GM21360 (cell line): ENCODE measurements at regions not wholly inside any gene's neighbourhood (a gene's known extent, or its start where the extent isn't known, plus 50 kb on each side); places are given as distances from the start of the nearest gene placed in this dataset.
"Not testable (repeated sequence)": the region's sequence is repeated elsewhere in the genome, so short reads cannot be mapped to it uniquely, and the experiment has no call there.

Experiments used
- ATAC-seq: cut with Tn5 transposase; IDR thresholded peaks from one replicate; pipeline ENCODE4 v1.9.1; 2021; ENCODE audit warnings: mild to moderate bottlenecking, moderate library complexity; ENCODE audit not compliant: unreplicated experiment

DNA sequence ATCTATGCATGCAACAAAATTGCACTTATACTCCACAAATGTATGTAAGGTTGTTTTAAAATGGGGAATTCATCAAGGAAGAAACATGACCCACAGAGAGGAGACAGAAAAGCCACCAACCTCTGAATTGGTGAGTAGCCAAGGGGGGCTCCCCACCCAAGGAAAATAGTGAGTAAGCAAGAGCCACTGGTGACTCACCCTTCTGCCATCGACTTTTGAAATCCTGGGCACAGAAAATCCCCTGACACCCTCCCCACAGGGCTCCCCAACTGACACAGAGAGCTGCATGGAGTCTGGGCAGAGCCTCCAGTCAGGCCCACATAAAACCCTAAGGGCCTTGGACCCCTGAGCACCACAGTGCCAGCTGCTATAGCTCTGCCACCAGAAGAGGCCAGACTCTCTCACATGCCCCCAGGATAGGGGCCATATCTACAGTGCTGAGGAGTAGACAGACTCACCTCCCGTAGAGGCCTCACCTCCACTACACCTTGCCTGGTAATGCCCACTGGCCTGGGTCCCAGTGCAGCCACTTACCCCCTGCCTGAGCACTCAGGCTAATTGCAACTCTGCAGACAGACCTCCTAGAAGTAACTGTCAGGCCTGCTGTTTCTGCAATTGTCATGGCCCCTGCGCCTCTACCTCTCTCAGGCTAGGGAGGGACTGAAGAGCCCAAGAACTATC is 244.7 kb upstream of the WSB1 start:
- no peak for ATAC-seq

DNA sequence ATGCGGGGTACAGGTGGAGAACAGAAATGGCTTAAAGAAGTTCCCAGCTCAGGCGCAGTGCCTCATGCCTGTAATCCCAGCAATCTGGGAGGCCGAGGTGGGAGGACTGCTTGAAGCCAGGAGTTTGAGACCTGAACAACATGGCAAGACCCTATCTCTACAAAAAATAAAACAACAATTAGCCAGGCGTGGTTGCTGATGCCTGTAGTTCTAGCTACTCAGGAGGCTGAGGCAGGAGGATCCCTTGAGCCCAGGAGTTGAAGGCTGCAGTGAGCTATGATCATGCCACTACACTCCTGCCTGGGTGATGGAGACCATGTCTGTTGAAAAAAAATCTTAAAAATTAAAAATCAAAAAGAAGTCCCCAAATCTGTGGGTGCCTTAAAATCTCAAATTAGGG is 228.3 kb upstream of the WSB1 start:
- no peak for ATAC-seq

DNA sequence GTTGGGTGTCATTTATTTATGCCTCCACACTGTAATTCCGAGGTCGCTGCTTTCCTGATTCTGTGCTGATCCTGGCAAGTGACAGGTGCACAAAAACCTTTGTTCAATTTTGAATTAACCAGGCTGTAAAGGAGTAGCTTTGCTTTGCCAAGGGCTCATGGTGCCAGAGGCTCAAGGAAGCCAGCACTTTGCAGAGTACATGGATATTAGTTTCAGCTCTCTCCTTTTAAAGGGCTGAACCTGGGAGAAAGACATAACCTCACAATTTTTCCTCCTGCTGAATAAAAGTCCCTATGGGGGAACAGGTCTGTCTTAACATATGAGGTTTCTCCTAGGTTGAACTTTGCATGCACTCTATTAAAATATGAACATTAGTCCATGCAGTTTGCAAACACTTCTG is 227.6 kb upstream of the WSB1 start:
- no peak for ATAC-seq

DNA sequence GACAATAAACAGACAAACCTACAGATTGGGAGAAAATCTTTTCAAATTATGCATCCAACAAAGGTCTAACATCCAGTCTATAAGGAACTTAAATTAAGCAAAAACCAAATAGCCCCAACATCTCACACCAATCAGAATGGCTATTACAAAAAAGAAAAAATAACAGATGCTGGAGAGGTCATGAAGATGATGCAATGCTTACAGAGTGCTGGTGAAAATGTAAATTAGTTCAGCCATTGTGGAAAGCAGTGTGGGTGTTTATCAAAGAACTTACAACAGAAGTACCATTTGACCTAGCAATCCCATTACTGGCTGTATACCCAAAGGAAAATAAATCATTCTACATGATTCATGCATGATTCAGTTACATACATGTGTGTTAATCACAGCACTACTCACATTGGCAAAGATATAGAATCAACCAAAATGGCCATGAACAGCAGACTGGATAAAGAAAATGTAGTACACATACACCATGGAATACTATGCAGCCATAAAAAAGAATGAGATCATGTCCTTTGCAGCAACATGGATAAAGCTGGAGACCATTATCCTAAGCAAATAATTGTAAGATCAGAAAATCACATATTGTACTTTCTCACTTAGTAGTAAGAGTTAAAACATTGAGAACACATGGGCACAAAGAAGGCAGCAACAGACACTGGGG is 223.9 kb upstream of the WSB1 start:
- ATAC-seq, result no peak

DNA sequence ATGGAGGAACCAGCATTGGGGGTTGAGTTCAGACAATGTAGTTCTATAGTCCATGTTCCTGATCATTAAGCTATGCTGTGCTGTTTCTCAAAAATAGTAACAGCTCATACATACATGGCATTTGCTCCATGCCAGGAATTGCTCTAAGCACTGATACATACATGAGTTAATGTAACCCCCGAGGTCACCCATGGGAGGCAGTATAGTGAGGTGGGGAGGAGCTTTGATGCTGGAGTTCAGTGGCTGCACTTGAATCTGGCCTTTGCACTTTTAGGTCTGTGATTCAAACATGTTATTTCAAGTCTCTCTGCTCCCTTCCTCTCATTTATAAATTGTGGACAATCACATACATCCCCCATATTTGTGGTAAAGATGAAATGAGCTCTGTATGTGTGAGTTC is 223.1 kb upstream of the WSB1 start:
- ATAC-seq, result no peak

DNA sequence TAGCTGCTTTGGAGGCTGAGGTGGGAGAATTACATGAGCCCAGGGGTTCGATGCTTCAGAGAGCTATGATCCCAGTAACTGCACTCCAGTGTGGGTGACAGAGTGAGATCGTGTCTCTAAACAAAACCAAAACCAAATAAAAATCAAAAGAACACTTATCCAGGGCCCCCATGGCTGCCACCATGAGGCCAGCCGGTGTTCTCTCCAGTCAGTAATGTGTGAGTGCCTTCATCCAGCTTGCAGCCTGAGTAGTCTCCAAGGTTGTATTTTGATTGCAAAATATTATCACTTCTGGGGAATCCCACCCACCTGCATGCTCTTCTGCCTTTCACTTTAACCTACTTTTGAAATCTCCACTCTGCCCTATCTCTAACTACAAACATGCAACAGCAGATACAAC is 221.0 kb upstream of the WSB1 start:
- ATAC-seq, result no peak

DNA sequence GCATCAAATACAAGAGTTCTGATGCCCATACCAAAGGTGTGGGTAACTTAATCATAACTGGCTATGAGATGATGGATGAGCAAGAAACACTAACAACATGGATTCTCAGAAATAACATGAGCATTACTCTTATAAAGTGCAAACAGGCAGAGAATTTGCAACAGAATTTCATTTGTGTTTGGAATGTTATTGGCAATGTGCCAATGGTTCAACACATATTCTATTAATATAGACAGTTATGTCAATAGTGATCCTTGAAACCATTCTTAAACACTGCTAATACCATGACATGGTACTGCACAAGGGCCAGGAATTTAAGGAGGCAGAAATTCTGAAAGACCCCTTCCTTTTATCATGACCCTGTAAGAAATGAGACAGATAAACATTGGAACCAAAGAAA is 217.1 kb upstream of the WSB1 start:
- ATAC-seq, result no peak

DNA sequence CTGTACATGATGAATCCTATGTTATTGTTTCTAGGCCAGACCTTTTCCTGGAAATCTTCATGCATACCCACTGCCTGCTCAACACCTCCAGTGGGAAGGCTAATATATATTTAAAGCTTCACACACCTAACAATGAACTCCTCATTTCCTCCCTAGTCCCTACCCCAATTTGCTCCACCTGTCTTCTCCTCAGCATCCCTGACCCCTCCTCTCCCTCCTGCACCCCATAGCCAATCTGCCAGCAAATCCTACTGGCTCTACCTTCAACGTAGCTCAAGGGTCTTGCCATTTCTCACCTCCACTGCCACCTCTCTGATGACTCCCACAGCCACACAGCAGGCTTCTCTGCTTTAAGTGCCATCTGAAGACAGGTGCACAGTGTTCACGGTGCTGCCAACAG is 215.6 kb upstream of the WSB1 start:
- no peak for ATAC-seq

DNA sequence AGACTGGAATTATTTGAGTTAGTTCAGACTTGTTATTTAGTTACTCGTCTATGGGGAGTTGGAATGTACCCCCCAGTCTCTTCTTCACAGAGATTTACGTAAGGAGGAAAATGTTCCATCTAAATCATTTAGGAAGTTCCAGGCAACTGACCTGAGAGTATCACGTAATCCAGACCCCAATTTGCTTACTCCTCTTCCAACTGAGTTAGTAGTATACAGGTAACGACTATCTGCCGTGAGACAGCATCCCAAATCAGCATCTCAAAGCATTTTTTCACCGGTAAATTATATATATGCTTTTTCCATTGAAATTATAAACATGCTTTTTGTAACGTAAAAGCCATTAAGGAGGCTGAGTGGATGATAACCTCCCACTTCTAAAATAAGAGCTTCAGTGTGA is 214.3 kb upstream of the WSB1 start:
- ATAC-seq, result no peak

DNA sequence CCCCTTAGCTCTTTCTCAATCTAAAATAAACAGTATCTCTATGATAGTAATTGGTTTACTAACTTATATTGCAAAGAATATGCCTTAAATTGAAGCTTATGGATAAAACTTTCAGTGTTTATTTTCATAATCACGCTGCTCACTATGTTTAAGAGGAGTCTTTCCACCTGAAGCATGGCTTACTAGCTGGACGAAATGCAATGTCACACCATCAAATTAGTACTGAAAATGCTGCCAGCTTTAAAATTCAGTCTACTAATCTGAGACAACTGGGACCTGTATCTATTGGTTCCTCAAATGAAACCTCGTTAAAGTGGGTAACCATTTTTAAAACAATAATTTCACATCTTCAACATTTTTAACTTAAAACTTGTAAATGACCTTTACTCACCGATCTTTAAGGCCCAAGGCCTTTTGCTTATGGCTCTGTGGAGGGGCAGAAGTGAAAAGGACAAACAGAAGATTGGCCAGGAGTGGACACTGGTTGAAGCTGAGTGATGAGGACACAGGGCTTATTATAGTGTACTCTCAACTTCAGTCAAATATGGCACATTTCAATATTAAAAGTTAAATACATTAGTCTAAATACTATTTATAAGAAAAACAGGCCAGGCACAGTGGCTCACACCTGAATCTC is 212.8 kb upstream of the WSB1 start:
- ATAC-seq, result no peak

DNA sequence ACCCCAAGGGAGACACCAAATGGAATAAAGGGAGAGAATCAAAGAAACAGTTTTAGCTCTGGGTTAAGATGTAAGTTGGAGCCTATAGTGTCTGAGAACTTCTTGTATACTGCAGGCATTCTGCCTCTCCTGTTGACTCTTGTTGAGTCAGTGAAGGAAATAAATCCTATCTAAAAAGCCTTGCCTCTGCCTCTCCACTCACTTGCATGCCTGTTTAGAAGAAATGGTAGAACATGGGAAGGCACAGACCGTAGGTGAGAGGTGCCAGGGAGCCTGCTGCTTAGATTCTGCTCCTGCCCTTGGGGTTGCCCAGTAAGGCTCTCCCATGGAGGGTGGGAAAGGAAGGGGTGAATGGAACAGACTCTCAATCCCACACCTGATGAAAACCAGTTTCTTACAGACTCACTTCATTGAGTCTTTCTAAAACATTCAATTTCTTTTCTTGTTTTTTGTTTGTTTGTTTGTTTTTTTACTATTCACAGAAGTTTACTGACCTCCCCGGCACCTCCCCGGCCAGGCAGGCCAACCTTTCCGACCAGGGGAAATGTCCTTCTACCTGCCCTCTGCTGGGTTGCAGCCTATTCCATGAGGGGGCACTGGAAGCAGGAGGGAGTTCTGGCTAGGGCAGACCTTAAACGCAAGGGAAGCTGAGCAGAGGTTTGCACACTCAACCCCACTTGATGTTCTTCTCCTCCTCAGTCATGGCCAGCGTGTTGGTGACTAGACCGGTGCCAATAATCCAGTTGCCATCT is 211.7 kb upstream of the WSB1 start:
- no peak for ATAC-seq

DNA sequence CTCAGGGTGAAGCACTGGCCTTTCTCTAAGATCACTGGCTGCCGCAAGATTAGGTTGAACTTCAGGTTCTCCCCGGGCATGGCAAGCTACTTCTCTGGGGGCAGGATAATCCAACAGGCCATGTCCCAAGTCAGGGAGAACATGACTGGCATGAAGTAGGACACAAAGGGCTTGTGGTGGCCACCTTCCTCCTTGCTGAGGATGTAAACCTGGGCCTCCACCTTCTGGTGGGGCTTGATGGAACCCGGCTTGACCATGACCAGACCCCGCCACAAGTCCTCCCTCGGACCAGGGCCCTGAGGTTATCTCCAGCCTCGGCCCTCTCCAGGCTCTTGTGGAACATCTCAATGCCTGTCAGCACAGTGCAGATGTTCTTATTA is 211.1 kb upstream of the WSB1 start:
- no peak for ATAC-seq

DNA sequence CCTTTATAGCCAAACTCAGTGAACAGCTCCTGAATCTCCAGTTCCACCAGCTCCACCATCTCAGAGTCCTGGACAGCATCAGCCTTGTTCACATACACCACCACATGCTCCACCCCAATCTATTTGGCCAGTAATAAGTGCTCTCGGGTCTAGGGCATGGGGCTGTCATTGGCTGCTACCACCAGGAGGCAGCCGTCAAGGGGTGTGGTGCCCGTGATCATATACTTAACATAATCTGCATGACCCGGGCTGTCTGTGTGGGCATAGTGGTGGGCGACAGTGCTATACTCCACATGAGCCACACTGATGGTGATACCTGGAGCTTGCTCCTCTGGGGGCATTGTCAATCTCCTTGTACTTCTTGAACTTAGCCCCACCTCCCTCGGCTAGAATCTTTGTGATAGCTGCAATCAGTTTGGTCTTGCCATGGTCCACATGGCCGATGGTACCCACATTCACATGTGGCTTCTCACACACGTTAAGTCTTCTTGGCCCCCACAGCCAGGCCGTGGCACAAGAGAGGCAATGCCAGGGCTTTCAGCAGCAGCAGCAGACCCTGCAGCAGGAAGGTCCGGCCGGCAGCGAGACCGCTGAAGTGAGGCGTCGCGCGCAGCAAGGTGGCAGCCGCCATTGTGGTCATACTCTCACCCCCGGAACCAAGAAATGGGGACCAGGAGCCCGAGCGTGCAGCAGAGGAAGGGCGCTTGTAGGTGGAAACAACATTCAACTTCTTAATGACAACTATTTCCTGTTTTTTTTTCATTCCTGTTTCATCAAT is 210.3 kb upstream of the WSB1 start:
- ATAC-seq, result no peak

DNA sequence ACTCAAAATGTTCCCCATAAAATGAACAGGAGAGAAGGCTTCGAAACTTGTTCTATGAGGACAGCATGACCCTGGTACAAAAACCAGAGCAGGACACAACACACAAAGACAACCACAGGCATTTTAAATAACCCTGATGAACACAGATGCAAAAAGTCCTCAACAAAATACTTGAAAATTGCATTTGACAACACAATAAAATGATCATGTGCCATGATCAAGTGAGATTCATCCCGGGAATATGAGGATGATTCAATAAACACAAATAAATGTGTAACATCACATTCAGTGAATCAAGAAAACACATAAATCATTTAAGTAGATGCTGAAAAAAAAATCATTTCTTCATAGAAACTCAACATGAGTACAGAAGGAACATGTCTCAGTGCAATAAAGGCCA is 208.4 kb upstream of the WSB1 start:
- ATAC-seq, result no peak

DNA sequence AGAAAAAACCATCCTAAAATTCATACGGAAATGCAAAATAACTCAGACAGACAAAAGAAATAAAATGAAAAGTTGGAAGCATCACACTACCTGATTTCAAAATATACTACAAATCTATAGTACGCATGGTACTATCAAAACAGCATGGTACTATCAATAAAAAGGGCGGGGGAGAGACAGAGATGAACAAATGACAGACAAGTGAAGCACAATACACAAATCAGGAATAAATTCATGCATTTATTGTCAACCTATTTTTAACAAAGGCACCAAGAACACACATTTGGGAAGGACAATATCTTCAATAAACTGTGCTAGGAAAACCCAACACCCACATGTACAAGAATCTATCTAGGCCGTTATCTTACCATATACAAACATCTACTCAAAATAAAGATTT is 207.4 kb upstream of the WSB1 start:
- no peak for ATAC-seq

DNA sequence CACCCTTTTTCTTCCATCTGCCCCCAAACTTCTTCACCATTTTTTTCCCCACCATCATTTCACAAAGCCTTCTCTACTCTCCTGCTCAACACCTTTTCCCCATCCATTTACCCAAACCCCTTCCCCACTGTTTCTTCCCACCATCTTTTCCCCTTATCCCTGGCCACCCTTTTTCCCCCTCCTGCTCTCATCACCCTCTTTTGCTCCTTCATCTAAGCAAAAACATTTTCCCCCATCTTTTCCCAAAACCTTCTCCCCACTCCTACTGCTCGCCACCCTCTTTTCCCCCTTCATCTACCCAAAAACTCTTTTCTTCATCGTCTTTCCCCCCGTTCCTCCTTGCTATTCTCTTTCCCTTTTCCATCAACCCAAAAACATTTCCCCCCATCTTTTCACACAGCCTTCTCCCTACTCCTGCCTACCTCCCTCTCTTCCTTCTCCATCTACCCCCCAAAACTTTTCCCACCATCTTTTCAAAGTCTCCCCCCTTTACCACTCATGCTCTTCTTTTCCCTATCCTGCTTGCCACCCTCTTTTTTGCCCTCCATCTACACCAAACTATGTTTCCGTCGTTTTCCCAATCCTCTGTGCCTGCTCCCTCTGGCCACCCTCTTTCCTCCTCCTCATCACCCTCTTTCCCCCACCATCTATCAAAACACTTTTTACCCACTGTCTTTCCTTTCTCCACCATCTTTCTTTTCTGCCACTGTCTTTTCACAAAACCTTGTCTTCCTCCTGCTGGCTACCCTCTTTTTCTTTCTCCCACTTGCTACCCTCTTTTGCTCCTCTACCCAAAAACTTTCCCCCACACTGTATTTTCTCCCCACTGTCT is 205.8 kb upstream of the WSB1 start:
- ATAC-seq, result no peak

DNA sequence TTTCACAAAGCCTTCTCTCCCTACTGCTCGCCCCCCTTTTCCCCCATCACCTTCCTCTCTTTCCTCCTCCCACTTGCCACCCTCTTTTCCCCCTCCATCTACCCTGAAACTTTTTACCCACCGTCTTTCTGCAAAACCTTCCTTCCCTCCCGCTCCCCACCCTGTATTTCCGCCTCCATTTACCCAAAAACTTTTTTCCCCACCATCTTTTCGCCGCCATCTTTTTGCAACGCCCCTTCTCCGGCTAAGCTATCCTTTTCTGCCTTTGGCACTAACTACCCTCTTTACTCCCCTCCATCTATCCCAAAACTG is 205.2 kb upstream of the WSB1 start:
- no peak for ATAC-seq

DNA sequence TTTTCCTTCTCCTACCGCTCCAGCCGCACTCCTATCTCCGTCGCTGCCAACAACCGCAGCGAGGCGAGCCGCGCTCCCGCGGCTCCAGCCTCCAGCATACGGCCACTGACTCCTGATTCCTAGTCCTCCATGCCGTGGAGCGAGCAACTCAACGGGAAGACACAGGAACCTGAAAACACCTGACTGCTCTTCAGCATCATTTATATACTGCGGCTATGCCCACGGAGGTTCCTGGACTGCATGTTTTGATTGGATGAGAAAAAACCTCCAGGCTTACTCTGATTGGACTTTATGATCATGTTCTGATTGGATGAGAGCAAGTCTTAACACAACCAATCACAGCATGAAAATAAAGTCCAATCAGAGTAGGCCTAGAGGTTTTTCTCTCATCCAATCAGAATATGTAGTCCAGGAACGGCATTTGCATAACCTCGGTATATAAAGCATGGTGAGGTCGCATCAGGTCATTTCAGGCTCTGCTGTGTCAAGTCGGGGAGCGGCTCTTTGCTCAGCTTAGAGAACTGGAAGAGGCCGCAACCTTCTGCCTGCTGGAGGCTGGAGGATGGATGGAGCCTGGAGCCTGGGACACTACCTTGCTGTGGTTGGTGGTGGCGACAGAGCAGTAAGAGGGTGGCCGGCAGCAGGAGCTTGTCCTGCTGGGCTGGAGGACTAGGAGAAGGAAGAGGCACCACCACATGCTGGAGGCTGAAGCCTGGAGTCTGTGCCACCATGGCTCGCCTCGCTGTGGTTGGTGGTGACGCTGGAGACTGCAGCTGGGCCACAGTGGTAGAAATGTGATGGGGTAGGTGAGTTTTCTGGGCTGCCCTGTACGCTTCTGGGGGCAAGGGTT is 204.6 kb upstream of the WSB1 start:
- not testable (repeated sequence) for ATAC-seq

DNA sequence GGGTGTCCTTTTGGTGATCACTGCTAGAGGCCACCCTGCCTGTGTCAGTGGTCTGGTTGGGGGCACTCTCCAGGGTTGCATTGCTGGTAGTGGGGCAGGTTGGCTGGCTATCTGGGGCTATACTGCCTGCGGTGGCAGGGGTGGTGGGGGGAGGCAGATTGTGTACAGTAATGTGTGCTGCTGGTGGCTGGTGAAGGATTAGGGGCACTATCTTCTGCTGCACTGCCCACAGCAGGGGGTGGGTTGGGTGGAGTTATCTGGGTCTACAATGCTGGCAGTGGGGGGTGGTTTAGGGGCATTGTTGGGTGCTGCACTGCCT is 204.0 kb upstream of the WSB1 start:
- ATAC-seq, result no peak
